HEK293 (cell line): ENCODE measurements at regions not wholly inside any gene's neighbourhood (a gene's known extent, or its start where the extent isn't known, plus 50 kb on each side); places are given as distances from the start of the nearest gene placed in this dataset.

Experiments
- BCL11B ChIP-seq: fragments of 450-650 bp; formaldehyde crosslinking; IDR thresholded peaks from 2 replicates; pipeline ENCODE4 v1.5.1; 2016; ENCODE audit warnings: low read depth, missing biosample characterization, missing genetic modification characterization
- CTCF ChIP-seq: fragments of 450-650 bp; formaldehyde crosslinking; IDR thresholded peaks from 2 replicates; pipeline ENCODE4 v1.5.1; 2016; ENCODE audit warnings: missing biosample characterization, missing genetic modification characterization
- GLI4 ChIP-seq: fragments of 450-650 bp; formaldehyde crosslinking; IDR thresholded peaks from 2 replicates; pipeline ENCODE4 v1.5.1; 2016; ENCODE audit warnings: missing biosample characterization, missing genetic modification characterization
- SALL2 ChIP-seq: fragments of 450-650 bp; formaldehyde crosslinking; IDR thresholded peaks from 2 replicates; pipeline ENCODE4 v1.5.0; 2017; ENCODE audit warnings: missing biosample characterization, mild to moderate bottlenecking, missing genetic modification characterization, borderline replicate concordance
- ZNF114 ChIP-seq: fragments of 450-650 bp; formaldehyde crosslinking; IDR thresholded peaks from 2 replicates; pipeline ENCODE4 v1.5.0; 2017; ENCODE audit warnings: missing biosample characterization, missing genetic modification characterization
- ZNF266 ChIP-seq: fragments of 450-650 bp; formaldehyde crosslinking; IDR thresholded peaks from 2 replicates; pipeline ENCODE4 v1.5.1; 2016; ENCODE audit warnings: missing biosample characterization, missing genetic modification characterization, low read depth
- ZNF274 ChIP-seq, 2 experiments: fragments of 200-500 bp in 1 of 2; fragments of 450-650 bp in 1 of 2; sonication (Bioruptor generic) in 1 of 2; formaldehyde crosslinking in 1 of 2; IDR thresholded peaks; 2 replicates each; pipeline versions ENCODE4 v1.5.1 to v1.6.1; 2014 to 2016; ENCODE audit warnings: borderline replicate concordance in 1 of 2, inconsistent platforms in 1 of 2, low read length in 1 of 2, missing biosample characterization in 1 of 2, missing genetic modification characterization in 1 of 2
- ZNF335 ChIP-seq: fragments of 450-650 bp; formaldehyde crosslinking; conservative IDR thresholded peaks from 2 replicates; pipeline ENCODE4 v1.5.1; 2016; ENCODE audit warnings: missing biosample characterization, missing genetic modification characterization
- ZNF366 ChIP-seq: fragments of 450-650 bp; formaldehyde crosslinking; conservative IDR thresholded peaks from 2 replicates; pipeline ENCODE4 v1.5.1; 2016; ENCODE audit warnings: missing biosample characterization, missing genetic modification characterization
- ZNF394 ChIP-seq: fragments of 450-650 bp; formaldehyde crosslinking; IDR thresholded peaks from 2 replicates; pipeline ENCODE4 v1.5.1; 2016; ENCODE audit warnings: missing biosample characterization, missing genetic modification characterization, mild to moderate bottlenecking, moderate library complexity, borderline replicate concordance
- ZNF654 ChIP-seq: fragments of 450-650 bp; formaldehyde crosslinking; IDR thresholded peaks from 2 replicates; pipeline ENCODE4 v1.5.1; 2016; ENCODE audit warnings: low read depth, missing biosample characterization, missing genetic modification characterization
- TF ChIP-seq, protein P1 (sequence below): fragments of 450-650 bp; formaldehyde crosslinking; IDR thresholded peaks from 2 replicates; pipeline ENCODE4 v1.5.1; 2016; ENCODE audit warnings: missing biosample characterization, missing genetic modification characterization, low read depth
- TF ChIP-seq, protein P2 (sequence below): fragments of 450-650 bp; formaldehyde crosslinking; IDR thresholded peaks from 2 replicates; pipeline ENCODE4 v1.5.1; 2016; ENCODE audit warnings: missing biosample characterization, missing genetic modification characterization
- TF ChIP-seq, protein P3 (sequence below): fragments of 450-650 bp; formaldehyde crosslinking; IDR thresholded peaks from 2 replicates; pipeline ENCODE4 v1.5.1; 2017; ENCODE audit warnings: missing biosample characterization, missing genetic modification characterization

- TF ChIP-seq SALL2: no peak
- TF ChIP-seq ZNF335 (tag by site-specific recombination): no peak
- TF ChIP-seq BCL11B (tag by site-specific recombination): no peak
- no peak for TF ChIP-seq CTCF (tag by site-specific recombination)
- no peak for TF ChIP-seq ZNF394 (tag by site-specific recombination)
- no peak for TF ChIP-seq ZNF274 (IDR thresholded peaks at IDR 0.05; ENCODE audit: low read length)
- no peak for TF ChIP-seq ZNF274 (tag by site-specific recombination; IDR thresholded peaks at IDR 0.05; ENCODE audit: borderline replicate concordance)
- TF ChIP-seq ZNF366 (tag by site-specific recombination): no peak
- TF ChIP-seq ZNF266: no peak
- TF ChIP-seq ZNF114: no peak
- TF ChIP-seq, protein P1, sequence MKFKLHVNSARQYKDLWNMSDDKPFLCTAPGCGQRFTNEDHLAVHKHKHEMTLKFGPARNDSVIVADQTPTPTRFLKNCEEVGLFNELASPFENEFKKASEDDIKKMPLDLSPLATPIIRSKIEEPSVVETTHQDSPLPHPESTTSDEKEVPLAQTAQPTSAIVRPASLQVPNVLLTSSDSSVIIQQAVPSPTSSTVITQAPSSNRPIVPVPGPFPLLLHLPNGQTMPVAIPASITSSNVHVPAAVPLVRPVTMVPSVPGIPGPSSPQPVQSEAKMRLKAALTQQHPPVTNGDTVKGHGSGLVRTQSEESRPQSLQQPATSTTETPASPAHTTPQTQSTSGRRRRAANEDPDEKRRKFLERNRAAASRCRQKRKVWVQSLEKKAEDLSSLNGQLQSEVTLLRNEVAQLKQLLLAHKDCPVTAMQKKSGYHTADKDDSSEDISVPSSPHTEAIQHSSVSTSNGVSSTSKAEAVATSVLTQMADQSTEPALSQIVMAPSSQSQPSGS (tag by site-specific recombination): no peak
- TF ChIP-seq GLI4: no peak
- TF ChIP-seq, protein P2, sequence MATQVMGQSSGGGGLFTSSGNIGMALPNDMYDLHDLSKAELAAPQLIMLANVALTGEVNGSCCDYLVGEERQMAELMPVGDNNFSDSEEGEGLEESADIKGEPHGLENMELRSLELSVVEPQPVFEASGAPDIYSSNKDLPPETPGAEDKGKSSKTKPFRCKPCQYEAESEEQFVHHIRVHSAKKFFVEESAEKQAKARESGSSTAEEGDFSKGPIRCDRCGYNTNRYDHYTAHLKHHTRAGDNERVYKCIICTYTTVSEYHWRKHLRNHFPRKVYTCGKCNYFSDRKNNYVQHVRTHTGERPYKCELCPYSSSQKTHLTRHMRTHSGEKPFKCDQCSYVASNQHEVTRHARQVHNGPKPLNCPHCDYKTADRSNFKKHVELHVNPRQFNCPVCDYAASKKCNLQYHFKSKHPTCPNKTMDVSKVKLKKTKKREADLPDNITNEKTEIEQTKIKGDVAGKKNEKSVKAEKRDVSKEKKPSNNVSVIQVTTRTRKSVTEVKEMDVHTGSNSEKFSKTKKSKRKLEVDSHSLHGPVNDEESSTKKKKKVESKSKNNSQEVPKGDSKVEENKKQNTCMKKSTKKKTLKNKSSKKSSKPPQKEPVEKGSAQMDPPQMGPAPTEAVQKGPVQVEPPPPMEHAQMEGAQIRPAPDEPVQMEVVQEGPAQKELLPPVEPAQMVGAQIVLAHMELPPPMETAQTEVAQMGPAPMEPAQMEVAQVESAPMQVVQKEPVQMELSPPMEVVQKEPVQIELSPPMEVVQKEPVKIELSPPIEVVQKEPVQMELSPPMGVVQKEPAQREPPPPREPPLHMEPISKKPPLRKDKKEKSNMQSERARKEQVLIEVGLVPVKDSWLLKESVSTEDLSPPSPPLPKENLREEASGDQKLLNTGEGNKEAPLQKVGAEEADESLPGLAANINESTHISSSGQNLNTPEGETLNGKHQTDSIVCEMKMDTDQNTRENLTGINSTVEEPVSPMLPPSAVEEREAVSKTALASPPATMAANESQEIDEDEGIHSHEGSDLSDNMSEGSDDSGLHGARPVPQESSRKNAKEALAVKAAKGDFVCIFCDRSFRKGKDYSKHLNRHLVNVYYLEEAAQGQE (tag by site-specific recombination): no peak
- TF ChIP-seq, protein P3, sequence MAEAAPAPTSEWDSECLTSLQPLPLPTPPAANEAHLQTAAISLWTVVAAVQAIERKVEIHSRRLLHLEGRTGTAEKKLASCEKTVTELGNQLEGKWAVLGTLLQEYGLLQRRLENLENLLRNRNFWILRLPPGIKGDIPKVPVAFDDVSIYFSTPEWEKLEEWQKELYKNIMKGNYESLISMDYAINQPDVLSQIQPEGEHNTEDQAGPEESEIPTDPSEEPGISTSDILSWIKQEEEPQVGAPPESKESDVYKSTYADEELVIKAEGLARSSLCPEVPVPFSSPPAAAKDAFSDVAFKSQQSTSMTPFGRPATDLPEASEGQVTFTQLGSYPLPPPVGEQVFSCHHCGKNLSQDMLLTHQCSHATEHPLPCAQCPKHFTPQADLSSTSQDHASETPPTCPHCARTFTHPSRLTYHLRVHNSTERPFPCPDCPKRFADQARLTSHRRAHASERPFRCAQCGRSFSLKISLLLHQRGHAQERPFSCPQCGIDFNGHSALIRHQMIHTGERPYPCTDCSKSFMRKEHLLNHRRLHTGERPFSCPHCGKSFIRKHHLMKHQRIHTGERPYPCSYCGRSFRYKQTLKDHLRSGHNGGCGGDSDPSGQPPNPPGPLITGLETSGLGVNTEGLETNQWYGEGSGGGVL (tag by site-specific recombination): no peak
- no peak for TF ChIP-seq ZNF654 (tag by site-specific recombination)
Measured at GRCh38 chr6:153574231-153574630, 443.1 kb upstream of the RGS17 start.
